ENCODE measurements at regions not wholly inside any gene's neighbourhood (a gene's known extent, or its start where the extent isn't known, plus 50 kb on each side); places are given as distances from the start of the nearest gene placed in this dataset.

- DNase-seq (ENCODE audit: low read depth in 2 of 3, low spot score in 2 of 3): no peak
These were observed 754.9 kb downstream of the OLFM4 start for GRCh38 chr13:53783471-53783870.

- DNase-seq (ENCODE audit: low read depth in 2 of 3, low spot score in 2 of 3): no peak
These were observed 759.7 kb downstream of the OLFM4 start for GRCh38 chr13:53788286-53788685.

- DNase-seq (ENCODE audit: low read depth in 2 of 3, low spot score in 2 of 3): no peak
These were observed 771.4 kb downstream of the OLFM4 start for GRCh38 chr13:53800011-53800410.

GRCh38 chr13:53807251-53807834 lies 778.7 kb downstream of the OLFM4 start:
- DNase-seq (ENCODE audit: low read depth in 2 of 3, low spot score in 2 of 3): no peak

GRCh38 chr13:53821632-53822031 lies 793.0 kb downstream of the OLFM4 start:
- no peak for DNase-seq (ENCODE audit: low read depth in 2 of 3, low spot score in 2 of 3)

- DNase-seq (ENCODE audit: low read depth in 2 of 3, low spot score in 2 of 3): no peak
These were observed 793.5 kb downstream of the OLFM4 start for GRCh38 chr13:53822136-53822535.

- DNase-seq (ENCODE audit: low read depth in 2 of 3, low spot score in 2 of 3): no peak
These were observed 810.8 kb downstream of the OLFM4 start for GRCh38 chr13:53839461-53839860.

- DNase-seq (ENCODE audit: low read depth in 2 of 3, low spot score in 2 of 3): no peak
These were observed 816.0 kb downstream of the OLFM4 start for GRCh38 chr13:53844473-53845146.

- no peak for DNase-seq (ENCODE audit: low read depth in 2 of 3, low spot score in 2 of 3)
These were observed 818.9 kb downstream of the OLFM4 start for GRCh38 chr13:53847502-53847901.

- DNase-seq (ENCODE audit: low read depth in 2 of 3, low spot score in 2 of 3): no peak
These were observed 819.9 kb downstream of the OLFM4 start for GRCh38 chr13:53848366-53848961.

GRCh38 chr13:53854321-53854720 lies 825.7 kb downstream of the OLFM4 start:
- DNase-seq (ENCODE audit: low read depth in 2 of 3, low spot score in 2 of 3): no peak

GRCh38 chr13:53856573-53857195 lies 828.1 kb downstream of the OLFM4 start:
- DNase-seq (ENCODE audit: low read depth in 2 of 3, low spot score in 2 of 3): no peak

GRCh38 chr13:53863520-53863919 lies 834.9 kb downstream of the OLFM4 start:
- no peak for DNase-seq (ENCODE audit: low read depth in 2 of 3, low spot score in 2 of 3)

- no peak for DNase-seq (ENCODE audit: low read depth in 2 of 3, low spot score in 2 of 3)
These were observed 844.9 kb downstream of the OLFM4 start for GRCh38 chr13:53873558-53873957.

GRCh38 chr13:53878861-53879260 lies 850.2 kb downstream of the OLFM4 start:
- no peak for DNase-seq (ENCODE audit: low read depth in 2 of 3, low spot score in 2 of 3)

- no peak for DNase-seq (ENCODE audit: low read depth in 2 of 3, low spot score in 2 of 3)
These were observed 857.4 kb downstream of the OLFM4 start for GRCh38 chr13:53885997-53886396.

GRCh38 chr13:53890696-53891095 lies 862.1 kb downstream of the OLFM4 start:
- no peak for DNase-seq (ENCODE audit: low read depth in 2 of 3, low spot score in 2 of 3)

- no peak for DNase-seq (ENCODE audit: low read depth in 2 of 3, low spot score in 2 of 3)
These were observed 873.0 kb downstream of the OLFM4 start for GRCh38 chr13:53901593-53901992.

- DNase-seq (ENCODE audit: low read depth in 2 of 3, low spot score in 2 of 3): no peak
These were observed 879.3 kb downstream of the OLFM4 start for GRCh38 chr13:53907891-53908290.

- DNase-seq (ENCODE audit: low read depth in 2 of 3, low spot score in 2 of 3): no peak
These were observed 892.3 kb downstream of the OLFM4 start for GRCh38 chr13:53920916-53921315.

GRCh38 chr13:53921473-53921872 lies 892.9 kb downstream of the OLFM4 start:
- DNase-seq (ENCODE audit: low read depth in 2 of 3, low spot score in 2 of 3): no peak

All from hematopoietic multipotent progenitor cell (in vitro differentiated cells).